Calu3 (cell line): ENCODE measurements at regions not wholly inside any gene's neighbourhood (a gene's known extent, or its start where the extent isn't known, plus 50 kb on each side); places are given as distances from the start of the nearest gene placed in this dataset.

ENCODE experiments used
- BruUV-seq: library from RNA; stranded (reverse); fragments of 400-500 nt; replicated peaks from 2 replicates; lab custom pipeline; 2021; lab: Mats Ljungman, UMichigan
- CTCF ChIA-PET: fragments of 300-600 bp; sonication (Branson Sonifier 250); formaldehyde crosslinking; loops from one replicate; lab custom pipeline; 2022; ENCODE audit warnings: antibody characterized with exemption; lab: Charles Lee
- DNase-seq: peaks from one replicate; pipeline ENCODE4 v3.0.0; 2022
- H3K27ac Mint-ChIP-seq: one replicate; pipeline ENCODE4 v1.8.0; 2022; ENCODE audit warnings: mixed read lengths; ENCODE audit not compliant: unreplicated experiment
- H3K27me3 Mint-ChIP-seq: one replicate; pipeline ENCODE4 v1.8.0; 2022; ENCODE audit warnings: mixed read lengths; ENCODE audit not compliant: unreplicated experiment
- H3K36me3 Mint-ChIP-seq: one replicate; pipeline ENCODE4 v1.8.0; 2022; ENCODE audit warnings: mild to moderate bottlenecking, moderate library complexity, mixed read lengths; ENCODE audit not compliant: insufficient read depth, unreplicated experiment
- H3K4me1 Mint-ChIP-seq: one replicate; pipeline ENCODE4 v1.8.0; 2022; ENCODE audit warnings: mild to moderate bottlenecking, low read depth, mixed read lengths; ENCODE audit not compliant: unreplicated experiment
- H3K4me3 Mint-ChIP-seq: one replicate; pipeline ENCODE4 v1.8.0; 2022; ENCODE audit warnings: mild to moderate bottlenecking, low read depth, moderate library complexity, mixed read lengths; ENCODE audit not compliant: unreplicated experiment
- H3K9me3 Mint-ChIP-seq: one replicate; pipeline ENCODE4 v1.8.0; 2022; ENCODE audit warnings: low read depth, mixed read lengths; ENCODE audit not compliant: unreplicated experiment
- intact Hi-C: fragments of 100-400 bp; cut with micrococcal nuclease; formaldehyde crosslinking; loops from one replicate; pipeline ENCODE4 v1.10.0; 2022; ENCODE audit not compliant: unreplicated experiment
- TF ChIP-seq, protein P1 (sequence below): fragments of 200-600 bp; IDR thresholded peaks from one replicate; pipeline ENCODE4 v1.8.0; 2022; ENCODE audit warnings: antibody characterized with exemption; ENCODE audit not compliant: unreplicated experiment

GRCh38 chr12:30578426-30578825, 117.2 kb downstream of the IPO8 start:
- H3K27ac Mint-ChIP-seq = no peak overlapping the region
- H3K4me1 Mint-ChIP-seq = no peaks in the 10 kb centered on the region
- TF ChIP-seq, protein P1, sequence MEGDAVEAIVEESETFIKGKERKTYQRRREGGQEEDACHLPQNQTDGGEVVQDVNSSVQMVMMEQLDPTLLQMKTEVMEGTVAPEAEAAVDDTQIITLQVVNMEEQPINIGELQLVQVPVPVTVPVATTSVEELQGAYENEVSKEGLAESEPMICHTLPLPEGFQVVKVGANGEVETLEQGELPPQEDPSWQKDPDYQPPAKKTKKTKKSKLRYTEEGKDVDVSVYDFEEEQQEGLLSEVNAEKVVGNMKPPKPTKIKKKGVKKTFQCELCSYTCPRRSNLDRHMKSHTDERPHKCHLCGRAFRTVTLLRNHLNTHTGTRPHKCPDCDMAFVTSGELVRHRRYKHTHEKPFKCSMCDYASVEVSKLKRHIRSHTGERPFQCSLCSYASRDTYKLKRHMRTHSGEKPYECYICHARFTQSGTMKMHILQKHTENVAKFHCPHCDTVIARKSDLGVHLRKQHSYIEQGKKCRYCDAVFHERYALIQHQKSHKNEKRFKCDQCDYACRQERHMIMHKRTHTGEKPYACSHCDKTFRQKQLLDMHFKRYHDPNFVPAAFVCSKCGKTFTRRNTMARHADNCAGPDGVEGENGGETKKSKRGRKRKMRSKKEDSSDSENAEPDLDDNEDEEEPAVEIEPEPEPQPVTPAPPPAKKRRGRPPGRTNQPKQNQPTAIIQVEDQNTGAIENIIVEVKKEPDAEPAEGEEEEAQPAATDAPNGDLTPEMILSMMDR = no peak
- intact Hi-C loops = no loop called here
- H3K9me3 Mint-ChIP-seq = no peaks in the 10 kb centered on the region
- no TSS peak for BruUV-seq
- no peak overlapping the region for H3K4me3 Mint-ChIP-seq
- H3K36me3 Mint-ChIP-seq = no peaks in the 10 kb centered on the region
- no peaks in the 10 kb centered on the region for H3K27me3 Mint-ChIP-seq
- CTCF ChIA-PET = no interaction called here
- DNase-seq = no peak

- CTCF ChIA-PET = no interaction called here
- Mint-ChIP-seq H3K9me3 (no peaks in the 10 kb centered on the region), H3K27me3 (no peaks in the 10 kb centered on the region), H3K36me3 (no peaks in the 10 kb centered on the region), H3K4me1 (no peaks in the 10 kb centered on the region), H3K27ac (no peak overlapping the region), H3K4me3 (no peak overlapping the region)
- DNase-seq = no peak
- intact Hi-C loops = no loop called here
- TF ChIP-seq, protein P1 = no peak
- no TSS peak for BruUV-seq
Measured at GRCh38 chr12:30573145-30573544, 122.5 kb downstream of the IPO8 start.

DNA sequence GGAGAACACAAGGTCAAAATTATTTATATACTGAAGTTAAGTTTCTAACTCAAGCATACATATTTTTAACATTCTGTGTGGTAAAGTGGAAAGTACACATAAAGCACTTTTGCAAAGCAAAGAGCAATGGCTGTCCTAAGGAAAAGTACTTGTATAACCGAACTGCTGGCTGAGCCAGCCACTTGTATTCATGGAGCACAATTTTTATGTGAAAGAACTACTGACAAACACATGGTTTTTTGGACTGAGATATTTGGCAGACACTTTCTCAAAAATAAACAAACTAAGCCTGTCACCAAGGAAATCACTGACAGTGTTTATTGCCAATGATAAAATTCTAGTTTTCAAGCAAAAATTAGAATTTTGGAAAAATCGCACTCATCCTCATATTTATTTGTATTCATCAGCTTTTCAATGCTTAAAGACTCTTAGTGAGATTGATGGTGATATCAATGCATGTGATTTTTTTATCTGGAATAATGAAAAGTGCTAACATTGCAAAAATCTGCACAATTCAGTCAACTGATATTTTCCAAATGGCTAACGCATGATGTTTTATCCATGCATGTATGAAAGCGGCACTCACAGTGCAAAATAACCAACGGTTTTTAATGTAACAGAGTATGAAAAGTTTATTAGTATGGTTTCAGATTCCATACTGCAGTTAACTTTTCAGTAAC, 125.3 kb downstream of the IPO8 start:
- no peaks in the 10 kb centered on the region for H3K4me1 Mint-ChIP-seq
- intact Hi-C loops = no loop called here
- no TSS peak for BruUV-seq
- H3K27me3 Mint-ChIP-seq = peaks cover 9% of the 10 kb centered on the region
- no peaks in the 10 kb centered on the region for H3K9me3 Mint-ChIP-seq
- H3K4me3 Mint-ChIP-seq = no peak overlapping the region
- H3K36me3 Mint-ChIP-seq = no peaks in the 10 kb centered on the region
- DNase-seq = no peak
- CTCF ChIA-PET = no interaction called here
- TF ChIP-seq, protein P1 = no peak
- H3K27ac Mint-ChIP-seq = no peak overlapping the region

DNA sequence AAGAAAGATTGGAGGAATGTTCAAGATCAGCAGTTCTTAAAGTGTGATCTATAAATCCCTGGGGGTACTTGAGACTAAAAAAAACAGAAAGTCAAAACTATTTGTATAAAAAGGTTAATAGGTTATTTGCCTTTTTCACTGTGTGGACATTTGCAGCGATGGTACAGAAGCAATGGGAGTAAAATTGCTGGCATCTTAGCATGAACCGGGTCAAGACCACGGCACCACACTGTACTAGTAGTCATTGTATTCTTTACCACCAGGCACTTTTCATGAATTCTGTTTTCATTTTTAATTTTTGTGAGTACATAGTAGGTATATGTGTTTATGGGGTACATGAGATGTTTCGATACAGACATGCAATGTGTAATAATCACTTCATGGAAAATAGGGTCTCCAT, 126.2 kb downstream of the IPO8 start:
- H3K36me3 Mint-ChIP-seq = no peaks in the 10 kb centered on the region
- BruUV-seq = no TSS peak
- H3K4me3 Mint-ChIP-seq = no peak overlapping the region
- peaks cover 9% of the 10 kb centered on the region for H3K27me3 Mint-ChIP-seq
- DNase-seq = no peak
- H3K4me1 Mint-ChIP-seq = no peaks in the 10 kb centered on the region
- CTCF ChIA-PET = no interaction called here
- no peak overlapping the region for H3K27ac Mint-ChIP-seq
- intact Hi-C loops = no loop called here
- TF ChIP-seq, protein P1 = no peak
- H3K9me3 Mint-ChIP-seq = no peaks in the 10 kb centered on the region
